ENCODE measurements at regions not wholly inside any gene's neighbourhood (a gene's known extent, or its start where the extent isn't known, plus 50 kb on each side); places are given as distances from the start of the nearest gene placed in this dataset.
A peak's percentile ranks its signal among the peaks of the same experiment; 100 is the strongest.

- DNase-seq (no peak), ATAC-seq (no peak)
Observed at GRCh38 chr2:18787726-18788125, 198.4 kb upstream of the NT5C1B start.

- DNase-seq (no peak), ATAC-seq (no peak)
Observed at GRCh38 chr2:18784245-18784644, 194.9 kb upstream of the NT5C1B start.

GRCh38 chr2:18781541-18782280 is 192.3 kb upstream of the NT5C1B start:
- ATAC-seq (no peak), DNase-seq (no peak)

- DNase-seq (no peak), ATAC-seq (no peak)
Observed at GRCh38 chr2:18777250-18777812, 188.0 kb upstream of the NT5C1B start.

- ATAC-seq: no peak
- DNase-seq: no peak
Observed at GRCh38 chr2:18771212-18771611, 181.8 kb upstream of the NT5C1B start.

GRCh38 chr2:18763338-18763737 is 174.0 kb upstream of the NT5C1B start:
- ATAC-seq: no peak
- DNase-seq: no peak

GRCh38 chr2:18762667-18763066 is 173.3 kb upstream of the NT5C1B start:
- DNase-seq (no peak), ATAC-seq (no peak)

- DNase-seq (no peak), ATAC-seq (no peak)
Observed at GRCh38 chr2:18754286-18754685, 164.9 kb upstream of the NT5C1B start.

- DNase-seq (no peak), ATAC-seq (no peak)
Observed at GRCh38 chr2:18753722-18754121, 164.4 kb upstream of the NT5C1B start.

GRCh38 chr2:18752667-18753422 is 163.5 kb upstream of the NT5C1B start:
- ATAC-seq: no peak

GRCh38 chr2:18752022-18752493 is 162.7 kb upstream of the NT5C1B start:
- DNase-seq (no peak), ATAC-seq (no peak)

More at GRCh38 chr2:18752667-18753422, 163.5 kb upstream of the NT5C1B start:
- no peak for DNase-seq

- no peak for DNase-seq
Observed at GRCh38 chr2:18750672-18751554, 161.5 kb upstream of the NT5C1B start.

GRCh38 chr2:18749912-18750526 is 160.7 kb upstream of the NT5C1B start:
- ATAC-seq (peak; percentile 52), DNase-seq (peak; percentile 56)

More at GRCh38 chr2:18750672-18751554, 161.5 kb upstream of the NT5C1B start:
- no peak for ATAC-seq

- ATAC-seq (no peak), DNase-seq (no peak)
Observed at GRCh38 chr2:18745431-18746272, 156.3 kb upstream of the NT5C1B start.

GRCh38 chr2:18741895-18742732 is 152.7 kb upstream of the NT5C1B start:
- ATAC-seq: no peak
- no peak for DNase-seq

GRCh38 chr2:18741191-18741590 is 151.8 kb upstream of the NT5C1B start:
- ATAC-seq (no peak), DNase-seq (no peak)

- DNase-seq: no peak
- ATAC-seq: no peak
Observed at GRCh38 chr2:18740474-18740881, 151.1 kb upstream of the NT5C1B start.

- no peak for DNase-seq
- no peak for ATAC-seq
Observed at GRCh38 chr2:18731666-18732065, 142.3 kb upstream of the NT5C1B start.

- no peak for ATAC-seq
- DNase-seq: no peak
Observed at GRCh38 chr2:18724371-18725145, 135.2 kb upstream of the NT5C1B start.
